BJ (cell line): ENCODE measurements at regions not wholly inside any gene's neighbourhood (a gene's known extent, or its start where the extent isn't known, plus 50 kb on each side); places are given as distances from the start of the nearest gene placed in this dataset.

ENCODE experiments used
- CTCF ChIA-PET: fragments of 350-600 bp; formaldehyde crosslinking; extraction: SDS; loops from one replicate; lab custom pipeline; 2021; ENCODE audit warnings: antibody characterized with exemption, inconsistent platforms; lab: Yijun Ruan, JAX
- POLR2A ChIA-PET: fragments of 300-600 bp; sonication (Branson Sonifier 250); formaldehyde crosslinking; extraction: SDS; loops from one replicate; lab custom pipeline; 2021; ENCODE audit warnings: antibody characterized with exemption; lab: Charles Lee
- DNase-seq: peaks from one replicate; pipeline ENCODE4 v3.0.0-alpha.2; 2011; ENCODE audit warnings: low read depth
- H3K27me3 ChIP-seq: 2 replicates; pipeline ENCODE4 v1.6.0; 2011; ENCODE audit warnings: low read length; ENCODE audit not compliant: control insufficient read depth, insufficient read depth
- H3K36me3 ChIP-seq: 2 replicates; pipeline ENCODE4 v1.5.1; 2011; ENCODE audit warnings: low read length; ENCODE audit not compliant: control insufficient read depth, insufficient read depth
- H3K4me3 ChIP-seq: 2 replicates; pipeline ENCODE4 v1.5.1; 2011; ENCODE audit warnings: low read depth, mild to moderate bottlenecking, control low read depth, low read length
- TF ChIP-seq, protein P1 (sequence below): IDR thresholded peaks from 2 replicates; pipeline ENCODE4 v1.5.1; 2011; ENCODE audit warnings: low read depth, mild to moderate bottlenecking, control low read depth, inconsistent platforms, low read length, moderate library complexity; ENCODE audit not compliant: insufficient read depth

DNA sequence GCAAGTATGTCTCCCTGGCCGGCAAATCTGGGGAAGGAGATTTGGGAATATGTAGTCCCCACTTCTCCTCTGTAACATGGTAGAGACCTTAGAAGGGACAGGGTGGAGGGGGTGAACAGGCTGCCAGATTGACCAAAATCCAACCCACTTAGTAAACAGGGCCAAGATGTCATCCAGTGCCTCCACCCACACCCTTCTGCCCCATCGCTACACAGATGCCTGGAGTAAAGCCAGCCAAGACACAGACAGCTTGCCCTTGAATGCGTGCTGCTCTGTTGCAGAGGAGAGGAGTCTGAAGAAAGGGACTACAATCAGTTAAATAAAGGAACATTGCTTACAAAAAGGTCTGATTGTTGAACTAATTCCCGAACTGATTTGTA, 160.1 kb upstream of the LDB2 start:
- no peaks in the 10 kb centered on the region for H3K36me3 ChIP-seq
- TF ChIP-seq, protein P1, sequence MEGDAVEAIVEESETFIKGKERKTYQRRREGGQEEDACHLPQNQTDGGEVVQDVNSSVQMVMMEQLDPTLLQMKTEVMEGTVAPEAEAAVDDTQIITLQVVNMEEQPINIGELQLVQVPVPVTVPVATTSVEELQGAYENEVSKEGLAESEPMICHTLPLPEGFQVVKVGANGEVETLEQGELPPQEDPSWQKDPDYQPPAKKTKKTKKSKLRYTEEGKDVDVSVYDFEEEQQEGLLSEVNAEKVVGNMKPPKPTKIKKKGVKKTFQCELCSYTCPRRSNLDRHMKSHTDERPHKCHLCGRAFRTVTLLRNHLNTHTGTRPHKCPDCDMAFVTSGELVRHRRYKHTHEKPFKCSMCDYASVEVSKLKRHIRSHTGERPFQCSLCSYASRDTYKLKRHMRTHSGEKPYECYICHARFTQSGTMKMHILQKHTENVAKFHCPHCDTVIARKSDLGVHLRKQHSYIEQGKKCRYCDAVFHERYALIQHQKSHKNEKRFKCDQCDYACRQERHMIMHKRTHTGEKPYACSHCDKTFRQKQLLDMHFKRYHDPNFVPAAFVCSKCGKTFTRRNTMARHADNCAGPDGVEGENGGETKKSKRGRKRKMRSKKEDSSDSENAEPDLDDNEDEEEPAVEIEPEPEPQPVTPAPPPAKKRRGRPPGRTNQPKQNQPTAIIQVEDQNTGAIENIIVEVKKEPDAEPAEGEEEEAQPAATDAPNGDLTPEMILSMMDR = no peak
- CTCF ChIA-PET = interaction anchor here (0.5 to 1.1 kb wide), 5 partner anchors 28 to 265 kb away, joined by 3 to 4 read pairs (median 3); no protein-coding TSS in a partner anchor
- no peaks in the 10 kb centered on the region for H3K27me3 ChIP-seq
- peak; percentile 16 for DNase-seq
- POLR2A ChIA-PET = interaction anchor here (0.7 to 1.0 kb wide), 2 partner anchors 8 to 28 kb away, joined by 3 to 4 read pairs; no protein-coding TSS in a partner anchor
- H3K4me3 ChIP-seq = peak overlapping the region; percentile 21

DNA sequence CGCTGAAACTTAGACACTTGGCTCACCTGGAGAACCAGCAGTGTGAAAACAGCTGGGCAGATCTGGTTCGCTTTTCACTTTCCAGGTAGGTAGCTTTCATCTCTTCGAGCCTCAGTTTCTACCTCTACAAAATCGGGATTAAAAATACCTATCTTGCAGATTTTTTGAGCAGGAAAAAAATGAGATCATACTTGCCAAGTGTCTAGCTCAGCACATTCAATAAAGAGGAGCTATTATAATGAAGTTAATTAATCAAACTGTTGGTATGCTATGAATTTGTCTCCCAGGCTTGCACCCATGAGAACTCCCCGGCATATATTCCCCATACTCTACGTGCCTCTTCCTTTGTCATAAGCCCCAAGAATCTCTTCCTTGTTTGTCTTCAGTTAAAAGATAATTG, 158.6 kb upstream of the LDB2 start:
- H3K4me3 ChIP-seq = no peak overlapping the region
- H3K36me3 ChIP-seq = no peaks in the 10 kb centered on the region
- CTCF ChIA-PET = interaction anchor here (2.5 kb wide), 1 partner anchor 267 kb away, joined by 7 read pairs; no protein-coding TSS in a partner anchor
- POLR2A ChIA-PET = no interaction called here
- no peak for DNase-seq
- TF ChIP-seq, protein P1 = no peak
- H3K27me3 ChIP-seq = no peaks in the 10 kb centered on the region

DNA sequence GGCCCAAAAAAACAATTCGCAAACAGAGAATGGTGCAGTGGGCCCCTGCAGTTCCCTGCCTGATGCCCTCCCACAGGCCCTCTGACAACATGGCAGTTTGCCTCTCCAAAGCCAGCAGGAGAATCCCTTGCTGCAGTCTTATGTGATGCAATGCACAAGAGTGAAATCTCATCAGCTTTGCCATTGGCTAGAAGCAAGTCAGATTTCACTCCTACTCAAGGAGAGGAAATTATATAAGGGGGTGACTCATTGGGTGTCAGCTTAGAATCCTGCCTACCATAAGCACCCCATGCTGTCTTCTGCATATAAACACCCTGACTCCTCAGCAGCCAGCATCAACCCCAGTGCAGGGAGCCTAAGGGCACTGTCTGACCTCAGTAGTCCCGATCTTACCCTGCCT, 157.3 kb upstream of the LDB2 start:
- ChIA-PET POLR2A (no interaction called here), CTCF (interaction anchor here (2.5 kb wide), 1 partner anchor 268 kb away, joined by 7 read pairs; no protein-coding TSS in a partner anchor)
- Histone ChIP-seq H3K27me3 (no peaks in the 10 kb centered on the region), H3K4me3 (no peak overlapping the region), H3K36me3 (no peaks in the 10 kb centered on the region)
- peak; percentile 52 for DNase-seq
- TF ChIP-seq, protein P1 = no peak

- TF ChIP-seq, protein P1 = no peak
- H3K27me3 ChIP-seq = no peaks in the 10 kb centered on the region
- ChIA-PET POLR2A (no interaction called here), CTCF (interaction anchor here (1.3 kb wide), 1 partner anchor 278 kb away, joined by 3 read pairs; no protein-coding TSS in a partner anchor)
- no peak for DNase-seq
- H3K36me3 ChIP-seq = no peaks in the 10 kb centered on the region
- no peak overlapping the region for H3K4me3 ChIP-seq
These were observed 147.4 kb upstream of the LDB2 start for GRCh38 chr4:17045866-17046265.

- no peaks in the 10 kb centered on the region for H3K36me3 ChIP-seq
- H3K4me3 ChIP-seq = no peak overlapping the region
- POLR2A ChIA-PET = no interaction called here
- DNase-seq = no peak
- CTCF ChIA-PET = no interaction called here
- TF ChIP-seq, protein P1 = no peak
- no peaks in the 10 kb centered on the region for H3K27me3 ChIP-seq
These were observed 140.2 kb upstream of the LDB2 start for GRCh38 chr4:17038510-17039176.
